Panc1 (cell line): ENCODE measurements at regions not wholly inside any gene's neighbourhood (a gene's known extent, or its start where the extent isn't known, plus 50 kb on each side); places are given as distances from the start of the nearest gene placed in this dataset.

Experiments
- ATAC-seq: fragments of 200-7000 bp; cut with Tn5 transposase; 2 replicates; pipeline ENCODE4 v1.9.1; 2020; ENCODE audit warnings: mild to moderate bottlenecking, moderate library complexity
- BruUV-seq: library from RNA; stranded (reverse); fragments of 400-500 nt; replicated peaks from 2 replicates; lab custom pipeline; 2021; lab: Mats Ljungman, UMichigan
- CTCF ChIA-PET: fragments of 300-600 bp; sonication (Branson Sonifier 250); formaldehyde crosslinking; loops from one replicate; lab custom pipeline; 2022; ENCODE audit warnings: antibody characterized with exemption; lab: Charles Lee
- POLR2A ChIA-PET: fragments of 300-600 bp; sonication (Branson Sonifier 250); formaldehyde crosslinking; loops from one replicate; lab custom pipeline; 2022; ENCODE audit warnings: antibody characterized with exemption; lab: Charles Lee
- DNase-seq: peaks from one replicate; pipeline ENCODE4 v3.0.0-alpha.2; 2010; ENCODE audit warnings: low read depth, low spot score
- H3K27ac ChIP-seq: 2 replicates; pipeline ENCODE4 v1.5.1; 2011; ENCODE audit warnings: mild to moderate bottlenecking, low read length, inconsistent platforms
- H3K27me3 ChIP-seq: fragments of 200-500 bp; sonication (Bioruptor generic); 2 replicates; pipeline ENCODE4 v1.6.0; 2014; ENCODE audit warnings: low read length, inconsistent platforms; ENCODE audit not compliant: control insufficient read depth, insufficient read depth
- H3K36me3 ChIP-seq: fragments of 200-500 bp; sonication (Bioruptor generic); 2 replicates; pipeline ENCODE4 v1.5.1; 2014; ENCODE audit warnings: inconsistent platforms, mild to moderate bottlenecking, low read length, moderate library complexity; ENCODE audit not compliant: control insufficient read depth, insufficient read depth
- H3K4me1 ChIP-seq: 2 replicates; pipeline ENCODE4 v1.5.1; 2011; ENCODE audit warnings: inconsistent platforms, mild to moderate bottlenecking, low read length, moderate library complexity; ENCODE audit not compliant: control insufficient read depth, insufficient read depth
- H3K4me3 ChIP-seq, 2 experiments: 2 replicates each; pipeline ENCODE4 v1.5.1; 2011 to 2012; ENCODE audit warnings: low read depth in 2 of 2, low read length in 2 of 2, mild to moderate bottlenecking in 2 of 2, inconsistent platforms in 1 of 2, moderate library complexity in 1 of 2
- H3K9me3 ChIP-seq: fragments of 200-500 bp; sonication (Bioruptor generic); 2 replicates; pipeline ENCODE4 v1.5.1; 2014; ENCODE audit warnings: low read depth, mild to moderate bottlenecking, inconsistent platforms, low read length, moderate library complexity; ENCODE audit not compliant: control insufficient read depth, insufficient read depth
- POLR2AphosphoS5 ChIP-seq: IDR thresholded peaks from 2 replicates; pipeline ENCODE4 v1.6.1; 2012; ENCODE audit warnings: mild to moderate bottlenecking, low read depth, low read length, moderate library complexity
- SIN3A ChIP-seq: IDR thresholded peaks from 2 replicates; pipeline ENCODE4 v1.6.1; 2012; ENCODE audit warnings: low read depth, mild to moderate bottlenecking, low read length, moderate library complexity, borderline replicate concordance; ENCODE audit not compliant: insufficient read depth
- TCF7L2 ChIP-seq: IDR thresholded peaks from 2 replicates; pipeline ENCODE4 v1.6.1; 2011; ENCODE audit warnings: mild to moderate bottlenecking, low read depth, low read length, inconsistent platforms
- in situ Hi-C: cut with HindIII; loops from 2 replicates; pipeline ENCODE4 v1.10.0; 2016; ENCODE audit warnings: low sequenced_read_pairs, low pct_unique_long_range_greater_than_20kb
- intact Hi-C: fragments of 100-400 bp; cut with micrococcal nuclease; formaldehyde crosslinking; loops from one replicate; pipeline ENCODE4 v1.10.0; 2022; ENCODE audit not compliant: unreplicated experiment
- TF ChIP-seq, protein P1 (sequence below): fragments of 450-650 bp; IDR thresholded peaks from 2 replicates; pipeline ENCODE4 v1.5.1; 2017; ENCODE audit warnings: mild to moderate bottlenecking
- TF ChIP-seq, protein P2 (sequence below), 2 experiments: IDR thresholded peaks; 2 replicates each; pipeline ENCODE4 v1.6.1; 2011 to 2012; ENCODE audit warnings: low read depth in 2 of 2, control low read depth in 1 of 2, low read length in 1 of 2, mild to moderate bottlenecking in 1 of 2, moderate library complexity in 1 of 2; ENCODE audit not compliant: insufficient read depth in 1 of 2

DNA sequence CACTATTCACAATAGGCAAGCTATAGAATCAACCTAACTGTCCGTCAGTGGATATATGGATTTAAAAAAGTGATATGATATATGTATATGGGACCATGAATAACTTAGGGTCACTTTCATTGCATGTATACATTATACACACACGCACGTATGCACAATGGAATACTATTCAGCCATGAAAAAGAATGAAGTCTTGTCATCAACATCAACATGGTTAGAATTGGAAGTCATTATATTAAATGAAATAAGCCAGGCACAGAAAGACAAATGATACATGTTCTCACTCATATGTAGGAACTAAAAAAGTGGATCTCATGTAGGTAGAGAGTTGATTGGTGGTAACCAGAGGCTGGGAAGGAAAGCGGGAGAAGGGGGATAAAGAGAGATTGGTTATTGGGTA is 234.3 kb downstream of the VRK1 start:
- intact Hi-C loops (no loop called here), in situ Hi-C loops (no loop called here)
- H3K36me3 ChIP-seq, result no peaks in the 10 kb centered on the region
- no peaks in the 10 kb centered on the region for H3K4me1 ChIP-seq
- CTCF ChIA-PET, result no interaction called here
- ATAC-seq (no peak), DNase-seq (no peak)
- BruUV-seq, result no TSS peak
- no peaks in the 10 kb centered on the region for H3K27me3 ChIP-seq
- no peaks in the 10 kb centered on the region for H3K9me3 ChIP-seq
- POLR2A ChIA-PET, result no interaction called here
- TF ChIP-seq, protein P1, sequence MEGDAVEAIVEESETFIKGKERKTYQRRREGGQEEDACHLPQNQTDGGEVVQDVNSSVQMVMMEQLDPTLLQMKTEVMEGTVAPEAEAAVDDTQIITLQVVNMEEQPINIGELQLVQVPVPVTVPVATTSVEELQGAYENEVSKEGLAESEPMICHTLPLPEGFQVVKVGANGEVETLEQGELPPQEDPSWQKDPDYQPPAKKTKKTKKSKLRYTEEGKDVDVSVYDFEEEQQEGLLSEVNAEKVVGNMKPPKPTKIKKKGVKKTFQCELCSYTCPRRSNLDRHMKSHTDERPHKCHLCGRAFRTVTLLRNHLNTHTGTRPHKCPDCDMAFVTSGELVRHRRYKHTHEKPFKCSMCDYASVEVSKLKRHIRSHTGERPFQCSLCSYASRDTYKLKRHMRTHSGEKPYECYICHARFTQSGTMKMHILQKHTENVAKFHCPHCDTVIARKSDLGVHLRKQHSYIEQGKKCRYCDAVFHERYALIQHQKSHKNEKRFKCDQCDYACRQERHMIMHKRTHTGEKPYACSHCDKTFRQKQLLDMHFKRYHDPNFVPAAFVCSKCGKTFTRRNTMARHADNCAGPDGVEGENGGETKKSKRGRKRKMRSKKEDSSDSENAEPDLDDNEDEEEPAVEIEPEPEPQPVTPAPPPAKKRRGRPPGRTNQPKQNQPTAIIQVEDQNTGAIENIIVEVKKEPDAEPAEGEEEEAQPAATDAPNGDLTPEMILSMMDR, result no peak
- no peak for TF ChIP-seq TCF7L2
- TF ChIP-seq SIN3A, result no peak
- TF ChIP-seq POLR2AphosphoS5, result no peak
- TF ChIP-seq, protein P2, sequence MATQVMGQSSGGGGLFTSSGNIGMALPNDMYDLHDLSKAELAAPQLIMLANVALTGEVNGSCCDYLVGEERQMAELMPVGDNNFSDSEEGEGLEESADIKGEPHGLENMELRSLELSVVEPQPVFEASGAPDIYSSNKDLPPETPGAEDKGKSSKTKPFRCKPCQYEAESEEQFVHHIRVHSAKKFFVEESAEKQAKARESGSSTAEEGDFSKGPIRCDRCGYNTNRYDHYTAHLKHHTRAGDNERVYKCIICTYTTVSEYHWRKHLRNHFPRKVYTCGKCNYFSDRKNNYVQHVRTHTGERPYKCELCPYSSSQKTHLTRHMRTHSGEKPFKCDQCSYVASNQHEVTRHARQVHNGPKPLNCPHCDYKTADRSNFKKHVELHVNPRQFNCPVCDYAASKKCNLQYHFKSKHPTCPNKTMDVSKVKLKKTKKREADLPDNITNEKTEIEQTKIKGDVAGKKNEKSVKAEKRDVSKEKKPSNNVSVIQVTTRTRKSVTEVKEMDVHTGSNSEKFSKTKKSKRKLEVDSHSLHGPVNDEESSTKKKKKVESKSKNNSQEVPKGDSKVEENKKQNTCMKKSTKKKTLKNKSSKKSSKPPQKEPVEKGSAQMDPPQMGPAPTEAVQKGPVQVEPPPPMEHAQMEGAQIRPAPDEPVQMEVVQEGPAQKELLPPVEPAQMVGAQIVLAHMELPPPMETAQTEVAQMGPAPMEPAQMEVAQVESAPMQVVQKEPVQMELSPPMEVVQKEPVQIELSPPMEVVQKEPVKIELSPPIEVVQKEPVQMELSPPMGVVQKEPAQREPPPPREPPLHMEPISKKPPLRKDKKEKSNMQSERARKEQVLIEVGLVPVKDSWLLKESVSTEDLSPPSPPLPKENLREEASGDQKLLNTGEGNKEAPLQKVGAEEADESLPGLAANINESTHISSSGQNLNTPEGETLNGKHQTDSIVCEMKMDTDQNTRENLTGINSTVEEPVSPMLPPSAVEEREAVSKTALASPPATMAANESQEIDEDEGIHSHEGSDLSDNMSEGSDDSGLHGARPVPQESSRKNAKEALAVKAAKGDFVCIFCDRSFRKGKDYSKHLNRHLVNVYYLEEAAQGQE (IDR thresholded peaks at IDR 0.05; ENCODE audit: insufficient read depth in 1 of 2, low read depth in 2 of 2, low read length in 1 of 2), result no peak
- H3K4me3 ChIP-seq, result no peak overlapping the region
- H3K27ac ChIP-seq, result no peak overlapping the region

DNA sequence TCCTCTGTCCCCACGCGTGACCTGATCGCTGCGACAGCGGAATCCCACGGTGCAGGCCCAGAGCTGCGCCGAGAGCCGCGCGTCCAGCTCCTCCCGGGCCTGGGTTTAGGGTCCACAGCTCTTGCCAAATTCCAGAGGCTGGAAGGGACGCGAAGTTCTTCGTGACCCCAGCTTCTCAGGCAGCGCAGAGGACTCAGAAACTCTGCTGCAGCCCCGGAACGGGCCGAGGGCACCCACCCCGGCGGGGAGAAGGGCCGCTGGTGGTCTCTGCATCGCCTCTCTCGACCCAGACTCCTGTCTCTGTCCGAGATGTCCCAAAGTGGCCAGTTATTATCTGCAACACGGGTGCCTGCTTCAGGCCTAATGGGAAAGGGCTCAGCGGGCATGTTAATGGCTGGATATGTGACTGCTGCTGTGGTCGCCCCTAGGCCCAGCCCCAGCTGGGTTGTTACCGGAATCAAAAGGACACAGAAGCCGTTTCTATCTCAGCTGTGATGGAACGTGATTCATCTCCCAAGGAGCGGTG is 236.4 kb downstream of the VRK1 start:
- intact Hi-C loops (no loop called here), in situ Hi-C loops (no loop called here)
- no peaks in the 10 kb centered on the region for H3K9me3 ChIP-seq
- POLR2A ChIA-PET, result no interaction called here
- no peaks in the 10 kb centered on the region for H3K36me3 ChIP-seq
- CTCF ChIA-PET, result no interaction called here
- no peak overlapping the region for H3K27ac ChIP-seq
- DNase-seq (no peak), ATAC-seq (no peak)
- H3K4me3 ChIP-seq, result no peak overlapping the region
- no peaks in the 10 kb centered on the region for H3K27me3 ChIP-seq
- BruUV-seq, result no TSS peak
- H3K4me1 ChIP-seq, result no peaks in the 10 kb centered on the region
- TF ChIP-seq POLR2AphosphoS5 (no peak), SIN3A (no peak), TCF7L2 (no peak)
- TF ChIP-seq, protein P2 (IDR thresholded peaks at IDR 0.05; ENCODE audit: insufficient read depth in 1 of 2, low read depth in 2 of 2, low read length in 1 of 2), result no peak
- TF ChIP-seq, protein P1, result no peak
